ENCODE measurements at regions not wholly inside any gene's neighbourhood (a gene's known extent, or its start where the extent isn't known, plus 50 kb on each side); places are given as distances from the start of the nearest gene placed in this dataset.

GRCh38 chr6:97656236-97656635 is 373.2 kb upstream of the MMS22L start:
- TF ChIP-seq CTCF (IDR thresholded peaks at IDR 0.05), result no peak
- no peak for TF ChIP-seq POLR2A (IDR thresholded peaks at IDR 0.05)
